NCI-H2029 (cell line): ENCODE measurements at regions not wholly inside any gene's neighbourhood (a gene's known extent, or its start where the extent isn't known, plus 50 kb on each side); places are given as distances from the start of the nearest gene placed in this dataset.

Source experiments
- DNase-seq: peaks from one replicate; lab custom pipeline; 2025; lab: John Stamatoyannopoulos, UW

- no peak for DNase-seq
Observed at GRCh38 chr1:187443939-187444338, 615.2 kb downstream of the PLA2G4A start.

GRCh38 chr1:187445066-187445465, 616.3 kb downstream of the PLA2G4A start:
- DNase-seq, result no peak

- DNase-seq, result peak; percentile 74
Observed at GRCh38 chr1:187451238-187451637, 622.5 kb downstream of the PLA2G4A start.

- no peak for DNase-seq
Observed at GRCh38 chr1:187454010-187454409, 625.3 kb downstream of the PLA2G4A start.

GRCh38 chr1:187456446-187456845, 627.7 kb downstream of the PLA2G4A start:
- no peak for DNase-seq

GRCh38 chr1:187460093-187460492, 631.3 kb downstream of the PLA2G4A start:
- DNase-seq, result no peak

- no peak for DNase-seq
Observed at GRCh38 chr1:187464320-187464719, 635.6 kb downstream of the PLA2G4A start.

GRCh38 chr1:187465441-187465840, 636.7 kb downstream of the PLA2G4A start:
- DNase-seq, result peak; percentile 83

GRCh38 chr1:187469836-187470235, 641.1 kb downstream of the PLA2G4A start:
- DNase-seq, result no peak

- DNase-seq, result no peak
Observed at GRCh38 chr1:187471555-187471954, 642.8 kb downstream of the PLA2G4A start.

GRCh38 chr1:187474336-187474735, 645.6 kb downstream of the PLA2G4A start:
- DNase-seq, result no peak

GRCh38 chr1:187476671-187477070, 647.9 kb downstream of the PLA2G4A start:
- no peak for DNase-seq

GRCh38 chr1:187477103-187477502, 648.4 kb downstream of the PLA2G4A start:
- DNase-seq, result no peak

- DNase-seq, result no peak
Observed at GRCh38 chr1:187477535-187477934, 648.8 kb downstream of the PLA2G4A start.

GRCh38 chr1:187481581-187482148, 652.9 kb downstream of the PLA2G4A start:
- no peak for DNase-seq

GRCh38 chr1:187490266-187490665, 661.5 kb downstream of the PLA2G4A start:
- DNase-seq, result no peak

GRCh38 chr1:187491082-187491720, 662.5 kb downstream of the PLA2G4A start:
- DNase-seq, result no peak

- DNase-seq, result no peak
Observed at GRCh38 chr1:187498028-187498427, 669.3 kb downstream of the PLA2G4A start.

- no peak for DNase-seq
Observed at GRCh38 chr1:187504779-187505178, 676.0 kb downstream of the PLA2G4A start.

GRCh38 chr1:187509091-187509490, 680.3 kb downstream of the PLA2G4A start:
- DNase-seq, result peak; percentile 56

GRCh38 chr1:187513190-187513589, 684.4 kb downstream of the PLA2G4A start:
- DNase-seq, result no peak

GRCh38 chr1:187514110-187514509, 685.4 kb downstream of the PLA2G4A start:
- DNase-seq, result no peak

GRCh38 chr1:187516874-187517273, 688.1 kb downstream of the PLA2G4A start:
- DNase-seq, result no peak

- DNase-seq, result peak; percentile 48
Observed at GRCh38 chr1:187517546-187517945, 688.8 kb downstream of the PLA2G4A start.
